Mucosa of stomach (tissue), 1 donor: ENCODE measurements at regions not wholly inside any gene's neighbourhood (a gene's known extent, or its start where the extent isn't known, plus 50 kb on each side); places are given as distances from the start of the nearest gene placed in this dataset.

ENCODE experiments used
- H3K27me3 ChIP-seq: one replicate; pipeline ENCODE4 v1.7.0; 2013; ENCODE audit warnings: mild to moderate bottlenecking, low read length; ENCODE audit not compliant: control insufficient read depth, insufficient read depth
- H3K36me3 ChIP-seq: one replicate; pipeline ENCODE4 v1.7.0; 2013; ENCODE audit warnings: low read length; ENCODE audit not compliant: control insufficient read depth, insufficient read depth
- H3K4me1 ChIP-seq: one replicate; pipeline ENCODE4 v1.7.0; 2013; ENCODE audit warnings: mild to moderate bottlenecking, low read length; ENCODE audit not compliant: control insufficient read depth, insufficient read depth
- H3K4me3 ChIP-seq: one replicate; pipeline ENCODE4 v1.7.0; 2013; ENCODE audit warnings: low read length
- H3K9ac ChIP-seq: one replicate; pipeline ENCODE4 v1.7.0; 2013; ENCODE audit warnings: mild to moderate bottlenecking, low read length, moderate library complexity
- H3K9me3 ChIP-seq: one replicate; pipeline ENCODE4 v1.7.0; 2013; ENCODE audit warnings: mild to moderate bottlenecking, low read length, moderate library complexity; ENCODE audit not compliant: control insufficient read depth
- donor health status: Pancreatic carcinoma.

GRCh38 chr22:49040754-49041467 lies 786.8 kb downstream of the BRD1 start:
- Histone ChIP-seq H3K9ac (no peak overlapping the region), H3K36me3 (no peaks in the 10 kb centered on the region), H3K9me3 (no peaks in the 10 kb centered on the region), H3K27me3 (no peaks in the 10 kb centered on the region), H3K4me3 (no peak overlapping the region), H3K4me1 (no peaks in the 10 kb centered on the region)

DNA sequence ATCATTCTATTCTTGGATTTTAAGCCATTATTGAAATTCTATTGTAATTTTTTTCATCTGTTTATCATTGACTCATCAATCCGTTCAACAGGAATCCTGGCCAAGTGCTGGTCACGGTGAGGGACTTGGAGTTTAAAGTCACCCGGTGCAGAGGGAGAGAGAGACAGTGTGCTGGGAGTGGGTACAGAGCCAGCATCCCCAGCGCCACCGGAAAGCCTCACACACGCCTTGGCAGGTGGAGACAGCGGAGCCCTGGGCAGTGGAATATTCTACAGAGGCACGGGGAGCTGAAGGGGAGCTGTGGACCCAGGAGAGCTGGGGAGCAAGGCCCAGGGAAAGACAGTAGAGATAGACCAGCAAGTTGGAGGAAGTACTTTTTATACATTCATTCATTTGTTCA lies 787.6 kb downstream of the BRD1 start:
- H3K9ac ChIP-seq, result no peak overlapping the region
- no peaks in the 10 kb centered on the region for H3K36me3 ChIP-seq
- no peaks in the 10 kb centered on the region for H3K9me3 ChIP-seq
- no peak overlapping the region for H3K4me3 ChIP-seq
- H3K4me1 ChIP-seq, result no peaks in the 10 kb centered on the region
- H3K27me3 ChIP-seq, result no peaks in the 10 kb centered on the region

DNA sequence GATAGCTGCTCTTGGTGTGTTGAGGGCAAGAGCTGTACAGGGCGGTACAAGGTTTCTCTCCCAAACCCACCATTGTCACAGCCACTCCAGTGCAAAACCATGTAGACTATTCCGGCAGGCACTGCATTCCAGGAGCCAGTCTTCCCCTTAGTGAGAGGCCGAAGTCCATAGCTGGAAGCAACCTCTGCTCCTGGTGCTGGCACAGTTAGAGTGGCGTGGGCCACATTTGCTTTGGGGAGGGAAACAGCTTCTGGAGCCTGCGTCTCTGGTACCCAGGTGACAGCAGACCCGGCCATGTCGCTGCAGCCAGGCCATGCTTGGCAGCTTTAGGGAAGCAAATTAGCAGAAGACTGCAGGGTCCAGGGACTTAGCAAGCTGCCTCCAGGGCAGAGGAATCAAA lies 788.0 kb downstream of the BRD1 start:
- Histone ChIP-seq H3K4me1 (no peaks in the 10 kb centered on the region), H3K27me3 (no peaks in the 10 kb centered on the region), H3K9ac (no peak overlapping the region), H3K9me3 (no peaks in the 10 kb centered on the region), H3K36me3 (no peaks in the 10 kb centered on the region), H3K4me3 (no peak overlapping the region)

DNA sequence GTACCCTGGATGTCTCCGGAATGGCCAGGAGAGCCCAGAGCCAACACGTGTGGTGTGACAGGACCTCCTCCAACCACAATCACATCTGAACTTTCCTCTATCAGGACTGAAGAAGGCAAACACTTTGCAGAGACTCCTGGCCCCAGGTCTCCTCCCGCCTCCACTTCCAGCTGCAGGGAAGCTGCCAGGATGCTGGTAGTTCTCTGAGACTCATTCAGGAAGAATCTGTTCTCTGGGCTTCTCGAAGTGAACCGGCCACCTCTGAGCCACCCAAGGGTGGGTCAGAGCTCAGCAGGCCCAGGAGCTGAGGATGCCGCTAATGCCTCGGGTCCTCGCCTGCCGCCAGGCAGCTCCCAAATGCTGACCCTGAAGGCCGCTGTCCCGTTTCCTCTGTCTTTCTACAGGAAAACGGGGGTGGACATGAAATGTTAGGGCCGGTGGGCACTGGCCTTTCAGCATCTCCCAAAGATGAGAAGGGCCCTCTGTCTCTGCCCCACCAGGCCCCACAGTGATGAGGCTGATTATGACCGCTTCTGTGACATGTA lies 789.9 kb downstream of the BRD1 start:
- Histone ChIP-seq H3K27me3 (peaks cover 3% of the 10 kb centered on the region), H3K4me3 (no peak overlapping the region), H3K9ac (no peak overlapping the region), H3K9me3 (no peaks in the 10 kb centered on the region), H3K4me1 (no peaks in the 10 kb centered on the region), H3K36me3 (no peaks in the 10 kb centered on the region)

GRCh38 chr22:49036513-49036912 lies 791.2 kb downstream of the BRD1 start:
- Histone ChIP-seq H3K4me1 (no peaks in the 10 kb centered on the region), H3K36me3 (no peaks in the 10 kb centered on the region), H3K27me3 (peaks cover 3% of the 10 kb centered on the region), H3K9me3 (no peaks in the 10 kb centered on the region), H3K4me3 (no peak overlapping the region), H3K9ac (no peak overlapping the region)

- Histone ChIP-seq H3K27me3 (peaks cover 3% of the 10 kb centered on the region), H3K4me3 (no peak overlapping the region), H3K36me3 (no peaks in the 10 kb centered on the region), H3K9me3 (no peaks in the 10 kb centered on the region), H3K4me1 (no peaks in the 10 kb centered on the region), H3K9ac (no peak overlapping the region)
Measured at GRCh38 chr22:49035818-49036457, 791.7 kb downstream of the BRD1 start.

DNA sequence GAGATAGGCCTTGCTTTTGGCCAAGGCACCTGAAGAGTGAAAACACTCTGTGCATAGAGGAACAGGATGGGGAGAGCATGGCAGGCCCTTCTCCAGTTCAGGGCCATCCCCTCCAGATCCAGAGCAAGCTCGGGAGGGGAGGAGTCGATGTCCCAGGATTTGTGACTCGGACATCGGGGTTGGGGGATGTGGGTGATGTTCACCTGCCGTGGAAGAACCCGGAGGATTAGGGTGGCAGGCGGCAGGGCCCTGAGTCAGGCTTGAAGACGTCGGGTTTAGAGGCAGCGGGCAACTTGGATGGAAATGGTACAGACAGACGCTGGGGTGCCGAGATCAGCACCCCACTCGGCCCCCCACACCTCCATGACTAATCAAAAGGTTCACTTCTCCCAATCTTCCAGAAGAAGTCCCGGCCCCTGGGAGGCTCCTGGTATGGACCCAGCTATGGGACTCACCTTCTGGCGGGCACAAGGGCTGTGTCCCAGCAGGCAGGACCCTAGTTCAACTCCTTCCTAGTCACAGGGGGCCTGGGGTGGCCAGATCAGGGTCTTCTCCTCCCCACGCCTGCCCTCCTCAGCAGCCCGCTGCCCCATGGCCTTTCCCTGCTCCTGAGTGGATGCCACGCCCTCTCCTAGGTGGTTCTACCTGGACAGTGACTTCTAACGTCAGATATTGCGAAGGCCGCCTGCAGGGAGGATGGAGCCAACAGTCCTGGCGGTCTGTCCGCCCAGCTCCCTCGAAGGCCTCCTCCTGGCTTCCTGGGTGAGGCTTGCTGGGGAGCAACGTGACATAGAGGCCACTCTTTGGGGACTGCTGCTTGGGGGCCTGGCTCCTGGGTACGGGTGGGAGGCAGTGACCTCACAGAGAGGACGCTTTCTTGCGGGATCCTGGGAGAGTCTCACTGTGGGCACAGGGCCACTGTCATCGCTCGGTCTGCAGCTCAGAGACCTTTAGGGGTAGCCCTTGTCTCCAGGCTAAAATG lies 792.5 kb downstream of the BRD1 start:
- Histone ChIP-seq H3K4me1 (no peaks in the 10 kb centered on the region), H3K27me3 (peaks cover 3% of the 10 kb centered on the region), H3K9me3 (no peaks in the 10 kb centered on the region), H3K36me3 (no peaks in the 10 kb centered on the region), H3K4me3 (no peak overlapping the region), H3K9ac (no peak overlapping the region)

GRCh38 chr22:49033616-49034015 lies 794.1 kb downstream of the BRD1 start:
- Histone ChIP-seq H3K4me1 (no peaks in the 10 kb centered on the region), H3K36me3 (no peaks in the 10 kb centered on the region), H3K27me3 (peaks cover 3% of the 10 kb centered on the region), H3K9ac (no peak overlapping the region), H3K9me3 (no peaks in the 10 kb centered on the region), H3K4me3 (no peak overlapping the region)

DNA sequence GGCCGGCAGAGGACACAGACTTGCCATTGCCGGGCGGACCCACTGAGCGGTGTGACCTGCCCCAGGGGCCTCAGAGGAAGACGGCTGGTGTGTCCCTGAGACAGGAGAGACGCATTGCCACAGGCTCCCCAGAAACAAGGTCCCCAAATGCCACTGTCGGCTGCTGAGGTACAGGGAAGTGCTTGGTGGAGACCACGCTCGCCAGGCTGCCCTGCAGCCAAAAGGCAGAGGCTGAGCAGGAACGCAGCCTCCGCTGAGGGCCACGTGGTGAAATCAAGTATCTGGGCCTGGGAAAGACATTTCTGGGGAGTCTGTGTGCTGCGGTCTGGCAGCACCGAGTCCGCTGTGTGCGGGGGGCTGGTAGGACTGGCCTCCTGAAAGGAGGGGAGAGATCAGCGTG lies 794.9 kb downstream of the BRD1 start:
- Histone ChIP-seq H3K4me3 (no peak overlapping the region), H3K9me3 (no peaks in the 10 kb centered on the region), H3K9ac (no peak overlapping the region), H3K36me3 (no peaks in the 10 kb centered on the region), H3K27me3 (peaks cover 3% of the 10 kb centered on the region), H3K4me1 (no peaks in the 10 kb centered on the region)

GRCh38 chr22:49031746-49032330 lies 795.8 kb downstream of the BRD1 start:
- Histone ChIP-seq H3K9me3 (no peaks in the 10 kb centered on the region), H3K4me1 (no peaks in the 10 kb centered on the region), H3K27me3 (peaks cover 3% of the 10 kb centered on the region), H3K4me3 (no peak overlapping the region), H3K36me3 (no peaks in the 10 kb centered on the region), H3K9ac (no peak overlapping the region)

DNA sequence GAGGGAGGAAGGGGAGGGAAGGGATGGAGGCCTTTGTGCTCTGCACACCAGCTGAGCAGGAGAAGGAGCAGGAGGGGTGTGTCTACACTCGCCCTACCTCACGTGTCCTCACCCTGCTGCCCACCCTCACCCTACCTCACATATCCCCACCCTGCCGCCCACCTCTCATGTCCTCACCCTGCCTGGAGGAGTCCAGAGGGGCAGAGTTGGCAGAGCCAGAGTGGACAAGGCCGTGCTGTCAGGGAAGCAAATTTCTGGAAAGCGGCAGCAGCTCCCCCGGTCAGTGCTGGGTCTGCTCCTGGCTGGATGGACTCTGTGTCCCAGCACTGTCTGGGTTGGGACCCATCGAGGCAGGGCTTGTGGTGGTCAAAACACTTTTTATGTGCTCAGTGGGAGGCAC lies 799.6 kb downstream of the BRD1 start:
- H3K27me3 ChIP-seq, result peaks cover 3% of the 10 kb centered on the region
- no peaks in the 10 kb centered on the region for H3K4me1 ChIP-seq
- H3K4me3 ChIP-seq, result no peak overlapping the region
- H3K9me3 ChIP-seq, result no peaks in the 10 kb centered on the region
- no peak overlapping the region for H3K9ac ChIP-seq
- no peaks in the 10 kb centered on the region for H3K36me3 ChIP-seq
